ENCODE measurements at regions not wholly inside any gene's neighbourhood (a gene's known extent, or its start where the extent isn't known, plus 50 kb on each side); places are given as distances from the start of the nearest gene placed in this dataset.
"Not testable (repeated sequence)": the region's sequence is repeated elsewhere in the genome, so short reads cannot be mapped to it uniquely, and the experiment has no call there.

DNA sequence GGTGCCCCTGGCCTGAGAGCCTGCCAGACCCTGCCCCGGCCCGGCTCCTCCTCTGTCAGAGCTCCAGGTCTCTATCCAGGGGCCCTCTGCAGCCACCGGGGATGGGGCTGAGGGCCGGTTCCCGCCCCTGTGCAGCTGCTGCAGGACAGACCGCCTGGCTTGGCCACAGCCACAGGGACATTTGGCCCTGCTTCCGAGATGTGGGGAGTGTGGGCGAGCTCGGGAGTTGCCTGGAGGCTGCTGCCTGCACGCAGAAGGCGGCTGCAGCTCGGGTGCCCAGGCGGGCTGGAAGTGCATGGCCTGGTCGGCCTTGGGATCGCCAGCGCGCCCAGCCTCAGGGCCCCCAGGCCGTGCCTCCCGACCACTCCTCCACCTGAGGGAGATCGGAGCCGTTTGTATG lies 284.8 kb downstream of the CWH43 start:
- H3K4me2 ChIP-seq (replicated peaks; ENCODE audit: low read depth, low read length, poor library complexity, severe bottlenecking); CTCF ChIA-PET; H3K9me3 ChIP-seq (ENCODE audit: control extremely low read depth in 1 of 3, control insufficient read depth in 2 of 3, insufficient read depth in 1 of 3, low read length in 2 of 3); H3K36me3 ChIP-seq (replicated peaks in 1 of 2; ENCODE audit: control extremely low read depth in 1 of 2, control insufficient read depth in 1 of 2, extremely low read depth in 1 of 2, insufficient read depth in 2 of 2, low read length in 1 of 2); H3K9me3 Mint-ChIP-seq (ENCODE audit: insufficient read depth); POLR2A ChIA-PET; DNase-seq; H3K4me3 ChIP-seq (ENCODE audit: control extremely low read depth in 1 of 5, extremely low read depth in 1 of 5, insufficient read depth in 1 of 5, low read depth in 2 of 5, low read length in 4 of 5); H3K27me3 ChIP-seq (replicated peaks in 1 of 4; ENCODE audit: control extremely low read depth in 1 of 4, control insufficient read depth in 3 of 4, insufficient read depth in 4 of 4, low read length in 3 of 4); H3K79me2 ChIP-seq (ENCODE audit: control insufficient read depth, insufficient read depth, low read length); H3K27me3 Mint-ChIP-seq; H4K20me1 ChIP-seq (ENCODE audit: control insufficient read depth, insufficient read depth, low read length, poor library complexity, severe bottlenecking); H3K4me1 Mint-ChIP-seq; H2AFZ ChIP-seq (ENCODE audit: insufficient read depth, low read depth, low read length, poor library complexity, severe bottlenecking); H3K27ac Mint-ChIP-seq; ATAC-seq (ENCODE audit: low read depth); intact Hi-C loops (cut with micrococcal nuclease); H3K4me1 ChIP-seq (ENCODE audit: control insufficient read depth in 2 of 2, insufficient read depth in 2 of 2, low read length in 2 of 2); H3K4me3 Mint-ChIP-seq; H3K27ac ChIP-seq (ENCODE audit: low read length in 2 of 2); H3K9ac ChIP-seq (ENCODE audit: low read length): not testable (repeated sequence)
- 100% methylated on average over 1 of the region's 21 CpGs for WGBS (ENCODE audit: insufficient coverage)

- H3K4me2 ChIP-seq (replicated peaks; ENCODE audit: low read depth, low read length, poor library complexity, severe bottlenecking); H3K9me3 ChIP-seq (ENCODE audit: control extremely low read depth in 1 of 3, control insufficient read depth in 2 of 3, insufficient read depth in 1 of 3, low read length in 2 of 3); POLR2A ChIA-PET; H3K9me3 Mint-ChIP-seq (ENCODE audit: insufficient read depth); H4K20me1 ChIP-seq (ENCODE audit: control insufficient read depth, insufficient read depth, low read length, poor library complexity, severe bottlenecking); H3K27me3 ChIP-seq (replicated peaks in 1 of 4; ENCODE audit: control extremely low read depth in 1 of 4, control insufficient read depth in 3 of 4, insufficient read depth in 4 of 4, low read length in 3 of 4); CTCF ChIA-PET; H3K4me3 Mint-ChIP-seq; H3K4me1 ChIP-seq (ENCODE audit: control insufficient read depth in 2 of 2, insufficient read depth in 2 of 2, low read length in 2 of 2); H3K9ac ChIP-seq (ENCODE audit: low read length); H2AFZ ChIP-seq (ENCODE audit: insufficient read depth, low read depth, low read length, poor library complexity, severe bottlenecking); intact Hi-C loops (cut with micrococcal nuclease); H3K36me3 ChIP-seq (replicated peaks in 1 of 2; ENCODE audit: control extremely low read depth in 1 of 2, control insufficient read depth in 1 of 2, extremely low read depth in 1 of 2, insufficient read depth in 2 of 2, low read length in 1 of 2); H3K79me2 ChIP-seq (ENCODE audit: control insufficient read depth, insufficient read depth, low read length); DNase-seq; H3K4me1 Mint-ChIP-seq; H3K4me3 ChIP-seq (ENCODE audit: control extremely low read depth in 1 of 5, extremely low read depth in 1 of 5, insufficient read depth in 1 of 5, low read depth in 2 of 5, low read length in 4 of 5); H3K27me3 Mint-ChIP-seq; H3K27ac ChIP-seq (ENCODE audit: low read length in 2 of 2); H3K27ac Mint-ChIP-seq; ATAC-seq (ENCODE audit: low read depth): not testable (repeated sequence)
- WGBS (ENCODE audit: insufficient coverage) = no CpG with 5 or more reads among the region's 9 CpGs
Observed at GRCh38 chr4:49285905-49286304, 299.8 kb downstream of the CWH43 start.

DNA sequence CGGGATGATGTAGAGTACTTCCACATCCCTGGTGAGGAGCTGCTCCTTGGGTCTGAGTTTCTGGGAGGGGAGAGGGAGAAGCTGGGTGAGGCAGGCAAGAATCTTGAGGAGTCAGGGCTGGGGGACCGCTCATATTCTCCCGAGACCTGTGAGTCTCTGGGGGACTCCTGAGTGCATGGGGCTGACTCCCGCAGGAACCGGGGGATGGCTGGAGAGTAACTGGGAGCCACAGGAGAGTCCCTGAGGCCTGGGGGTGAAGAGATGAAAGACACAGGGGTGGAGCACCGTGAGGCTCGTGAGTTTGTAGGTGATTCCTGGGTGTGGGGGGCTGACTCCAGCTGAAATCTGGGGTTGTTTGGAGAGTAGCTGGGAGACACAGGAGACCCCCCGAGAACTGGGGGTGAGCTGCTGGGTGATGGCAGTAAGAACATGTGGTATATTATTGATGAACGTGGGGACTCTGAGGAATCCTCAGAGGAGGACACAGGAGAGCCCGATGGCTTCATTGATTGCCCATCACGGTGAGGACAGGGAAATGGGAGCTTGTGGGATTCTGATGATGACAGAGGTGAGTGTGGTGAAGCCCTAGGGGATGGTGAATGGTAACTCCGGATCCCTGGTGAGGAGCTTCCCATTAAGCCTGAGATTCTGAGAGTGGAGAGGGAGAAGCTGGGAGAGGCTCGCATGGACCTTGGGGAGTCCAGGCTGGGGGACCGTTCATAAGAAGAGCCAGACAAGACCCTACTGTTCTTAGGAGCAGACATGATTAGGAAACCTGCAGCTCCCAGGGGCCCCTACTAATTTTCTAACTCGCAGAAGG lies 301.1 kb downstream of the CWH43 start:
- H3K9ac ChIP-seq (ENCODE audit: low read length); intact Hi-C loops (cut with micrococcal nuclease); H3K9me3 ChIP-seq (ENCODE audit: control extremely low read depth in 1 of 3, control insufficient read depth in 2 of 3, insufficient read depth in 1 of 3, low read length in 2 of 3); H3K4me3 Mint-ChIP-seq; H4K20me1 ChIP-seq (ENCODE audit: control insufficient read depth, insufficient read depth, low read length, poor library complexity, severe bottlenecking); ATAC-seq (ENCODE audit: low read depth); H3K4me2 ChIP-seq (replicated peaks; ENCODE audit: low read depth, low read length, poor library complexity, severe bottlenecking); DNase-seq; CTCF ChIA-PET; H3K27me3 Mint-ChIP-seq; H2AFZ ChIP-seq (ENCODE audit: insufficient read depth, low read depth, low read length, poor library complexity, severe bottlenecking); H3K27me3 ChIP-seq (replicated peaks in 1 of 4; ENCODE audit: control extremely low read depth in 1 of 4, control insufficient read depth in 3 of 4, insufficient read depth in 4 of 4, low read length in 3 of 4); H3K4me1 ChIP-seq (ENCODE audit: control insufficient read depth in 2 of 2, insufficient read depth in 2 of 2, low read length in 2 of 2); H3K79me2 ChIP-seq (ENCODE audit: control insufficient read depth, insufficient read depth, low read length); H3K27ac Mint-ChIP-seq; H3K4me3 ChIP-seq (ENCODE audit: control extremely low read depth in 1 of 5, extremely low read depth in 1 of 5, insufficient read depth in 1 of 5, low read depth in 2 of 5, low read length in 4 of 5); H3K27ac ChIP-seq (ENCODE audit: low read length in 2 of 2); POLR2A ChIA-PET; H3K36me3 ChIP-seq (replicated peaks in 1 of 2; ENCODE audit: control extremely low read depth in 1 of 2, control insufficient read depth in 1 of 2, extremely low read depth in 1 of 2, insufficient read depth in 2 of 2, low read length in 1 of 2); H3K9me3 Mint-ChIP-seq (ENCODE audit: insufficient read depth); H3K4me1 Mint-ChIP-seq: not testable (repeated sequence)
- WGBS (ENCODE audit: insufficient coverage) = 89% methylated on average over 4 of the region's 15 CpGs

- H4K20me1 ChIP-seq (ENCODE audit: control insufficient read depth, insufficient read depth, low read length, poor library complexity, severe bottlenecking); CTCF ChIA-PET; H3K27ac ChIP-seq (ENCODE audit: low read length in 2 of 2); H3K4me1 ChIP-seq (ENCODE audit: control insufficient read depth in 2 of 2, insufficient read depth in 2 of 2, low read length in 2 of 2); H3K9me3 Mint-ChIP-seq (ENCODE audit: insufficient read depth); H3K4me3 Mint-ChIP-seq; DNase-seq; H3K9me3 ChIP-seq (ENCODE audit: control extremely low read depth in 1 of 3, control insufficient read depth in 2 of 3, insufficient read depth in 1 of 3, low read length in 2 of 3); H3K4me3 ChIP-seq (ENCODE audit: control extremely low read depth in 1 of 5, extremely low read depth in 1 of 5, insufficient read depth in 1 of 5, low read depth in 2 of 5, low read length in 4 of 5); H2AFZ ChIP-seq (ENCODE audit: insufficient read depth, low read depth, low read length, poor library complexity, severe bottlenecking); H3K27me3 Mint-ChIP-seq; H3K27ac Mint-ChIP-seq; H3K4me1 Mint-ChIP-seq; H3K27me3 ChIP-seq (replicated peaks in 1 of 4; ENCODE audit: control extremely low read depth in 1 of 4, control insufficient read depth in 3 of 4, insufficient read depth in 4 of 4, low read length in 3 of 4); intact Hi-C loops (cut with micrococcal nuclease); ATAC-seq (ENCODE audit: low read depth); H3K36me3 ChIP-seq (replicated peaks in 1 of 2; ENCODE audit: control extremely low read depth in 1 of 2, control insufficient read depth in 1 of 2, extremely low read depth in 1 of 2, insufficient read depth in 2 of 2, low read length in 1 of 2); H3K79me2 ChIP-seq (ENCODE audit: control insufficient read depth, insufficient read depth, low read length); H3K9ac ChIP-seq (ENCODE audit: low read length); POLR2A ChIA-PET; H3K4me2 ChIP-seq (replicated peaks; ENCODE audit: low read depth, low read length, poor library complexity, severe bottlenecking): not testable (repeated sequence)
- WGBS (ENCODE audit: insufficient coverage) = no CpG with 5 or more reads among the region's 17 CpGs
Observed at GRCh38 chr4:49287893-49288292, 301.8 kb downstream of the CWH43 start.
